T-helper 1 cell treated with Interleukin-12 subunit alpha and Interleukin-12 subunit beta and Interleukin-4 antibody, amounts not matched to agents 30 ng/mL and 1 ng/mL, for 36 hours (primary cell): ENCODE measurements at regions not wholly inside any gene's neighbourhood (a gene's known extent, or its start where the extent isn't known, plus 50 kb on each side); places are given as distances from the start of the nearest gene placed in this dataset.
"Not testable (repeated sequence)": the region's sequence is repeated elsewhere in the genome, so short reads cannot be mapped to it uniquely, and the experiment has no call there.

Source experiments
- intact Hi-C: fragments of 100-400 bp; cut with micrococcal nuclease; formaldehyde crosslinking; loops from one replicate; pipeline ENCODE4 v1.15.1; 2024

- intact Hi-C loops: no loop called here
These were observed 96.8 kb downstream of the TENT5C start for GRCh38 chr1:117702654-117703053.

- intact Hi-C loops: no loop called here
These were observed 101.5 kb downstream of the TENT5C start for GRCh38 chr1:117707371-117707770.

GRCh38 chr1:117708323-117709248 is 102.7 kb downstream of the TENT5C start:
- intact Hi-C loops: no loop called here

- intact Hi-C loops: no loop called here
These were observed 103.4 kb downstream of the TENT5C start for GRCh38 chr1:117709249-117709691.

- intact Hi-C loops: no loop called here
These were observed 104.9 kb downstream of the TENT5C start for GRCh38 chr1:117710710-117711109.

GRCh38 chr1:117712621-117713020 is 106.8 kb downstream of the TENT5C start:
- intact Hi-C loops: no loop called here

GRCh38 chr1:117714546-117714945 is 108.7 kb downstream of the TENT5C start:
- intact Hi-C loops: no loop called here

- intact Hi-C loops: not testable (repeated sequence)
These were observed 110.2 kb downstream of the TENT5C start for GRCh38 chr1:117716030-117716429.

GRCh38 chr1:117717980-117718379 is 112.1 kb downstream of the TENT5C start:
- intact Hi-C loops: not testable (repeated sequence)

GRCh38 chr1:117718596-117718995 is 112.7 kb downstream of the TENT5C start:
- intact Hi-C loops: not testable (repeated sequence)

- intact Hi-C loops: no loop called here
These were observed 113.2 kb downstream of the TENT5C start for GRCh38 chr1:117719004-117719403.

GRCh38 chr1:117732065-117732797 is 126.4 kb downstream of the TENT5C start:
- intact Hi-C loops: no loop called here

GRCh38 chr1:117732956-117733355 is 127.1 kb downstream of the TENT5C start:
- intact Hi-C loops: no loop called here

GRCh38 chr1:117734403-117734802 is 128.6 kb downstream of the TENT5C start:
- intact Hi-C loops: loop anchor here (2.0 kb wide), 3 partner anchors 16 to 368 kb away; partner anchors contain the start of gene MAN1A2

GRCh38 chr1:117735045-117735992 is 129.5 kb downstream of the TENT5C start:
- intact Hi-C loops: loop anchor here (1.0 to 2.0 kb wide), 6 partner anchors 15 to 369 kb away; partner anchors contain the start of genes MAN1A2 and TENT5C

GRCh38 chr1:117739504-117739903 is 133.7 kb downstream of the TENT5C start:
- intact Hi-C loops: no loop called here

GRCh38 chr1:117740496-117740895 is 134.6 kb downstream of the TENT5C start:
- intact Hi-C loops: no loop called here

GRCh38 chr1:117746565-117746964 is 140.7 kb downstream of the TENT5C start:
- intact Hi-C loops: not testable (repeated sequence)

- intact Hi-C loops: no loop called here
These were observed 141.8 kb downstream of the TENT5C start for GRCh38 chr1:117747605-117748004.

GRCh38 chr1:117751321-117751720 is 145.5 kb downstream of the TENT5C start:
- intact Hi-C loops: loop anchor here (2.0 kb wide), 1 partner anchor 17 kb away; no protein-coding TSS in a partner anchor

GRCh38 chr1:117752661-117753060 is 146.8 kb downstream of the TENT5C start:
- intact Hi-C loops: no loop called here
